ENCODE measurements at regions not wholly inside any gene's neighbourhood (a gene's known extent, or its start where the extent isn't known, plus 50 kb on each side); places are given as distances from the start of the nearest gene placed in this dataset.
"Not testable (repeated sequence)": the region's sequence is repeated elsewhere in the genome, so short reads cannot be mapped to it uniquely, and the experiment has no call there.

GRCh38 chr5:155783246-155783645 lies 543.7 kb upstream of the SGCD start:
- no peak for DNase-seq

GRCh38 chr5:155783791-155784190 lies 543.2 kb upstream of the SGCD start:
- DNase-seq: no peak

GRCh38 chr5:155786108-155786507 lies 540.9 kb upstream of the SGCD start:
- DNase-seq: no peak

- no peak for DNase-seq
Measured at GRCh38 chr5:155792873-155793272, 534.1 kb upstream of the SGCD start.

GRCh38 chr5:155794795-155795194 lies 532.2 kb upstream of the SGCD start:
- no peak for DNase-seq

GRCh38 chr5:155799308-155799707 lies 527.7 kb upstream of the SGCD start:
- DNase-seq: no peak

- DNase-seq: no peak
Measured at GRCh38 chr5:155807884-155808576, 518.9 kb upstream of the SGCD start.

- DNase-seq: no peak
Measured at GRCh38 chr5:155815248-155815647, 511.7 kb upstream of the SGCD start.

GRCh38 chr5:155822177-155822576 lies 504.8 kb upstream of the SGCD start:
- DNase-seq: no peak

- DNase-seq: no peak
Measured at GRCh38 chr5:155826611-155827507, 500.1 kb upstream of the SGCD start.

GRCh38 chr5:155827508-155827815 lies 499.5 kb upstream of the SGCD start:
- not testable (repeated sequence) for DNase-seq

- DNase-seq: no peak
Measured at GRCh38 chr5:155827949-155828348, 499.0 kb upstream of the SGCD start.

GRCh38 chr5:155831491-155831890 lies 495.5 kb upstream of the SGCD start:
- no peak for DNase-seq

- DNase-seq: no peak
Measured at GRCh38 chr5:155833287-155833686, 493.7 kb upstream of the SGCD start.

GRCh38 chr5:155834271-155834975 lies 492.5 kb upstream of the SGCD start:
- DNase-seq: no peak

- no peak for DNase-seq
Measured at GRCh38 chr5:155836089-155836803, 490.7 kb upstream of the SGCD start.

GRCh38 chr5:155838394-155838793 lies 488.6 kb upstream of the SGCD start:
- no peak for DNase-seq

GRCh38 chr5:155839251-155840037 lies 487.5 kb upstream of the SGCD start:
- no peak for DNase-seq

GRCh38 chr5:155844542-155844941 lies 482.4 kb upstream of the SGCD start:
- DNase-seq: no peak

- no peak for DNase-seq
Measured at GRCh38 chr5:155850370-155850769, 476.6 kb upstream of the SGCD start.

GRCh38 chr5:155866971-155867370 lies 460.0 kb upstream of the SGCD start:
- no peak for DNase-seq

GRCh38 chr5:155867522-155868088 lies 459.4 kb upstream of the SGCD start:
- no peak for DNase-seq

Data from NCI-H526 (cell line).